HUES48 (cell line): ENCODE measurements at regions not wholly inside any gene's neighbourhood (a gene's known extent, or its start where the extent isn't known, plus 50 kb on each side); places are given as distances from the start of the nearest gene placed in this dataset.

ENCODE experiments used
- H3K27ac ChIP-seq: one replicate; pipeline ENCODE4 v1.7.0; 2013; ENCODE audit warnings: low read depth, low read length, inconsistent platforms
- H3K27me3 ChIP-seq: 2 replicates; pipeline ENCODE4 v1.6.1; 2013; ENCODE audit warnings: mild to moderate bottlenecking, low read length; ENCODE audit not compliant: control insufficient read depth, insufficient read depth
- H3K36me3 ChIP-seq: 2 replicates; pipeline ENCODE4 v1.6.1; 2013; ENCODE audit warnings: low read length; ENCODE audit not compliant: control insufficient read depth, insufficient read depth
- H3K4me1 ChIP-seq: 2 replicates; pipeline ENCODE4 v1.6.1; 2013; ENCODE audit warnings: mild to moderate bottlenecking, low read length; ENCODE audit not compliant: control insufficient read depth, insufficient read depth
- H3K4me3 ChIP-seq: 2 replicates; pipeline ENCODE4 v1.5.1; 2013; ENCODE audit warnings: mild to moderate bottlenecking, low read depth, low read length
- H3K9ac ChIP-seq: 2 replicates; pipeline ENCODE4 v1.6.1; 2013; ENCODE audit warnings: mild to moderate bottlenecking, low read depth, low read length, moderate library complexity
- H3K9me3 ChIP-seq: 2 replicates; pipeline ENCODE4 v1.6.1; 2013; ENCODE audit warnings: low read length; ENCODE audit not compliant: control insufficient read depth, insufficient read depth

DNA sequence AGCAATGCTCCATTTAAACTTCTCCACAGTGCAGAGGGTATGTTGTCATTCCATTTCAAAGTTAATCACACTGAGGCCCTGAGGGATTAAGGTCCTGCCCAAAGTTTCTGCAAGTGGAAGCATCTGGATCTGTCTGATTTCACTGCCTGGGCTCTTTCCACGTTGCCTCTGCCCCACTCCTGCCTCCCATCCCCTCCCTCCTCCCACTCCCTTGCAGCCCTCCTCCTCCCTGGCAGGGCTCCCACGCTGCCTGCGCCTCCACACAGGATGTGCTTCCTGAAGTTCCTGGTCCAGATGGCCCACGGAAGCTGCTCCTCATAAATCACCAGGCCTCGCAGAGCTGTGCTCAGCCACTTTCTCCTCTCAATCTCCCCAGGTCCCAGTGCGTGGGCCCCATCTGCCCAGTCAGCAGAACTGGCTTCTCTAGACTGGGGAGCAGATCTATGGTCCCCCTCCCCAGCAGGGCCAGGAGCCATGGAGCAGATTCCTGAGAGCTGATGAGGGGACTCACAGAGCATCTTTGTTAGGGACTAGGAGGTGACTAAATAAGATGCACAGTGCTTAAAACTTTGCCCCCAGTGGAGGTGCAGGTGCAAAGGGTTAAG, 65.4 kb upstream of the MAFB start:
- Histone ChIP-seq H3K27me3 (no peaks in the 10 kb centered on the region; the same call in 1 of the 2 replicates), H3K27ac (no peak overlapping the region), H3K4me1 (peaks cover 9% of the 10 kb centered on the region), H3K4me3 (no peak overlapping the region), H3K9me3 (no peaks in the 10 kb centered on the region), H3K9ac (no peak overlapping the region; the same call in 1 of the 2 replicates), H3K36me3 (no peaks in the 10 kb centered on the region)

DNA sequence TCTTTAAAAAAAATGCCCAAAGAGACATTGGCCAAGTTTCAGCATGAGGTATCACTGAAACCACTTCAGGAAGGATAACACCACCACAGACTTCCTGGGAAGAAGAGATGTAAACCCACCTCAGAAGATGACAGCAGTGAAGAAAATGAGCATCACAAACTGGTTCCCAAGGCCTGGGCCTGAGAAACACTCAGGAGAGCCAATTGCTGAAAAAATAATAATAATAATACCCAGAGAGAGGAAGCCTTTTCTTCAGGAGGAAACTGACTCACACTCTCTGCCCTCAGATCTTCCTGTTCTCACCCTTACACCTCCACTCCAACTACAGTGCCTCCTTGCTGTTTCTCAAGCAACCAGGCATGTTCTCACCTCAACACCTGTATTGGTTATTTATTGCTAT, 68.1 kb upstream of the MAFB start:
- H3K36me3 ChIP-seq: no peaks in the 10 kb centered on the region
- no peaks in the 10 kb centered on the region for H3K9me3 ChIP-seq
- no peak overlapping the region for H3K4me3 ChIP-seq
- peaks cover 9% of the 10 kb centered on the region for H3K4me1 ChIP-seq
- no peaks in the 10 kb centered on the region for H3K27me3 ChIP-seq
- H3K9ac ChIP-seq: no peak overlapping the region
- H3K27ac ChIP-seq: no peak overlapping the region

DNA sequence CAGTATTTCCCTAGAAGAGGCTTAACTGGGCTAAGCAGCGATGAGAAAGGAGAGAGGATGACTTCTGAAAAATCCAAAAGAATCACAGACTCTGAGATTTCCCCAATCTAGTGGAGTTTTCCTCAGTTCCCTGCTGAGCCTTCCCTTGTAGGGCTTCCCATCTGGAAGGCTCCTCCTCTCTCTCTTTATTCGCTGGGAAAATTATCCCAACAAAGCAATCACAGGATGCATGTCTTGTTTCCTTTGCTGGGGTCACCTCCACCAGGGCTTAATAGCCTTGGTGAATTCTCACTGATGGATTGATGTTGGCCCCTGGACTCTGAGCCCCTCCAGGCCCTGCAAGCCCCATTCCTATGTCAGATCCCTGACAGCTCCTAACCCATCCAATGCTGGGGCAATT, 69.8 kb upstream of the MAFB start:
- H3K27ac ChIP-seq: no peak overlapping the region
- H3K36me3 ChIP-seq: no peaks in the 10 kb centered on the region
- H3K27me3 ChIP-seq: no peaks in the 10 kb centered on the region
- no peak overlapping the region for H3K4me3 ChIP-seq
- no peaks in the 10 kb centered on the region for H3K9me3 ChIP-seq
- no peak overlapping the region for H3K9ac ChIP-seq
- H3K4me1 ChIP-seq: peaks cover 9% of the 10 kb centered on the region

DNA sequence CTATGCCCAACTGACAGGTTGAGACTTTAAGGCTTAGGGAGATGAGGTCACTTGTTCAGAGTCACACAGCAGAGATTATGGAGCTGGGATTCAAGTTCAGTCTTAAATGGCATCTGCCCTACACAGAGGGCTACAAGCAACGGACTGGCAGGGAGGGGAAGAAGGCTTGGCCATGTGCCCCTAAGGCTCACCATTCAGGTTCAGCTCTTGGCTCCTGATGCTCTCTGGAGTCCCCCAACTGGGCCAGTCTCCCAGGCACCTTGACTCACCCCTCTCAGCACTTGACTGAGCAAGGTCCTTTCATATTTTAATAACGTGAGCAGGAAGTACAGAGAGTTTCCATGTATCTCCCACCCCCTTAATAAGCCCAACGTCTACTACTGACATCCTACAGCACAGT, 71.4 kb upstream of the MAFB start:
- H3K9ac ChIP-seq: no peak overlapping the region
- no peaks in the 10 kb centered on the region for H3K36me3 ChIP-seq
- H3K4me3 ChIP-seq: no peak overlapping the region
- no peaks in the 10 kb centered on the region for H3K9me3 ChIP-seq
- H3K4me1 ChIP-seq: peaks cover 18% of the 10 kb centered on the region
- no peaks in the 10 kb centered on the region for H3K27me3 ChIP-seq
- no peak overlapping the region for H3K27ac ChIP-seq

DNA sequence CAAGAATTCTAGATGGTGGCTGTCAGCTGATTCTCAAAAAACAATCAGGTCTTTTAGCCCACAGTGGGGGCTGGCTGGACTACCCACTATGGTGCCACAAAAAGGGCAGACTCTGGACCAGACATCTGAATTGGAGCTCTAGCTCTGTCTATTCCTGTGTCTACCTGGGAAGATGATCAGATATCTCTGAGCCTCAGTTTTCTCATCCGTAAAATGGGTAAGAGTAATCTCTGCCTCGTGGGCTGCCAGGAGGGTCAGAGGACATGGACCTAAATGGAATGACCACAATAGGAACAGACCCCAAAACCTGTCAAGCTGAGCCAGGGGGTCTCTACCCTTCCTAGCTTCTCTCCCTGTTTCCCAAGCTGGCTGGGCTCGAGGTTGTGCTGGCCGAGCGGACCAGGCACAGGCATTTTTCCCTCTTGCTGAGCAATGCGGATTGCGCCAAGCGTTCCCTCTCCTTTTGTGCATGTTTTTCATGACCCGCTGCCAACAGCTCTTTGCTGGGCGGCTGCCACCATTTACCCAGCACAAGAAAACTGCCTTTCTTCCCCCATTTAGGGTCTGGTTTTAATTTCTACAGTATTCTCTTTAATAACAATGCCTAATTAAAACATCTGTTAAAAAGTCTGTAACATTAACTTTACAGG, 74.7 kb upstream of the MAFB start:
- Histone ChIP-seq H3K27ac (no peak overlapping the region), H3K4me3 (no peak overlapping the region), H3K4me1 (peaks cover 18% of the 10 kb centered on the region; the same call in 1 of the 2 replicates), H3K9me3 (no peaks in the 10 kb centered on the region), H3K27me3 (no peaks in the 10 kb centered on the region), H3K36me3 (no peaks in the 10 kb centered on the region), H3K9ac (no peak overlapping the region)

- Histone ChIP-seq H3K9ac (no peak overlapping the region), H3K27ac (no peak overlapping the region), H3K4me3 (no peak overlapping the region), H3K9me3 (no peaks in the 10 kb centered on the region), H3K36me3 (no peaks in the 10 kb centered on the region), H3K4me1 (peaks cover 21% of the 10 kb centered on the region; the same call in 1 of the 2 replicates), H3K27me3 (no peaks in the 10 kb centered on the region)
These were observed 76.9 kb upstream of the MAFB start for GRCh38 chr20:40765814-40766480.

- Histone ChIP-seq H3K9ac (no peak overlapping the region), H3K4me3 (no peak overlapping the region), H3K27ac (no peak overlapping the region), H3K36me3 (no peaks in the 10 kb centered on the region), H3K9me3 (no peaks in the 10 kb centered on the region), H3K27me3 (no peaks in the 10 kb centered on the region), H3K4me1 (peaks cover 21% of the 10 kb centered on the region; the same call in 1 of the 2 replicates)
These were observed 78.0 kb upstream of the MAFB start for GRCh38 chr20:40766790-40767614.

DNA sequence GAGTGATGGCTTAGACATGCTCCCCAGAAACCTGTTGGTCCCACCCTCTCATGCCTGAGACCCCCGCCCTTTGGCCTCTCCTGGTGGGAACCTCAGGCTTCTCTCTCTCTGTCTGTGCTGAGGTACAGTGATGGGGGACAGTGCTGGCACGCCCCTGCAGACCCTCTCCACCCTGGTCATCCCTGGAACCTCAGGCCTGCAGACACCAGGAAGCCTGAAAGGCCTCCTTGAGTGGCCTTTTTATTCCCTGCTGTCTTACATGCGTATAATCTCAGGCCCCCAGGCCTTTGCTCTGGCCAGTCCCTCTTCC, 78.5 kb upstream of the MAFB start:
- H3K27ac ChIP-seq: no peak overlapping the region
- H3K4me1 ChIP-seq: peaks cover 21% of the 10 kb centered on the region; the same call in 1 of the 2 replicates
- no peaks in the 10 kb centered on the region for H3K9me3 ChIP-seq
- no peaks in the 10 kb centered on the region for H3K27me3 ChIP-seq
- no peak overlapping the region for H3K9ac ChIP-seq
- no peak overlapping the region for H3K4me3 ChIP-seq
- no peaks in the 10 kb centered on the region for H3K36me3 ChIP-seq

- Histone ChIP-seq H3K9ac (no peak overlapping the region), H3K4me1 (peaks cover 21% of the 10 kb centered on the region; the same call in 1 of the 2 replicates), H3K4me3 (no peak overlapping the region), H3K36me3 (no peaks in the 10 kb centered on the region), H3K9me3 (no peaks in the 10 kb centered on the region), H3K27me3 (no peaks in the 10 kb centered on the region), H3K27ac (no peak overlapping the region)
These were observed 79.1 kb upstream of the MAFB start for GRCh38 chr20:40768105-40768504.

DNA sequence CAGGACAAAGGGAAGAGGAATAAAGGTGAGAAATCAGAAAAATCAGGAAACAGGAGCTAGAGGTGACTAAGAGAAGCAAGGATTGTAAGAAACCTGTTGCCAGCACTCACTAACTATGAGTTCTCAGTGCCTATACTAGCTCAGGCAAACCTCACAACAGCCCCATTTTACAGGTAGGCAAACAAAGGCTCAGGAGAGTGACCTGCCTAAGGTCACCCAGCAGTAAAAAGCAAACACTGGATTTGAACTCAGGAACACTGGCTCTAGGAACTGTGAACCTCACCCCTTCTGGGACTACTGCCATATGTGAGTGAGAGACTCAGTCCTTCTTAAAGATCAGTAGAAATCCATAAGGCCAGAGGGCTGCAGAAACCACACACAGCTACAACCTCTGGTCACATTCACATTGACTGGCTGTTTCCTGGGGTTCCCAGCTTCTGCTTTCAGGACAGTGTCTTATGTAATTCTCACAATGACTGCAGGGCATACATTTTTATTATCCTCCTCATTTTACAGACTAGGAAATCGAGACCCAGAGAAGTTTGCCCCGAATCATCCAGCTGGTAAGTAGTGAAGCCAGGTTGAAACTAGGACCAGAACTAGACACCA, 80.7 kb upstream of the MAFB start:
- peaks cover 13% of the 10 kb centered on the region; the same call in 1 of the 2 replicates for H3K4me1 ChIP-seq

More for the DNA sequence above, 80.7 kb upstream of the MAFB start:
- no peak overlapping the region for H3K27ac ChIP-seq
- H3K9me3 ChIP-seq: no peaks in the 10 kb centered on the region
- no peaks in the 10 kb centered on the region for H3K36me3 ChIP-seq
- no peak overlapping the region for H3K4me3 ChIP-seq
- no peaks in the 10 kb centered on the region for H3K27me3 ChIP-seq
- H3K9ac ChIP-seq: no peak overlapping the region
